HG03103 (cell line): ENCODE measurements at regions not wholly inside any gene's neighbourhood (a gene's known extent, or its start where the extent isn't known, plus 50 kb on each side); places are given as distances from the start of the nearest gene placed in this dataset.
A peak's percentile ranks its signal among the peaks of the same experiment; 100 is the strongest.
"Not testable (repeated sequence)": the region's sequence is repeated elsewhere in the genome, so short reads cannot be mapped to it uniquely, and the experiment has no call there.

Experiments used
- ATAC-seq: cut with Tn5 transposase; IDR thresholded peaks from one replicate; pipeline ENCODE4 v1.9.1; 2021; ENCODE audit warnings: low read depth; ENCODE audit not compliant: unreplicated experiment

- peak; percentile 30 for ATAC-seq
Observed at GRCh38 chr10:38356527-38356926, 262.4 kb downstream of the ZNF37A start.

- ATAC-seq: not testable (repeated sequence)
Observed at GRCh38 chr10:38362514-38362913, 268.4 kb downstream of the ZNF37A start.

GRCh38 chr10:38364073-38364472, 269.9 kb downstream of the ZNF37A start:
- not testable (repeated sequence) for ATAC-seq

- ATAC-seq: peak; percentile 79
Observed at GRCh38 chr10:38365917-38366316, 271.8 kb downstream of the ZNF37A start.

- ATAC-seq: not testable (repeated sequence)
Observed at GRCh38 chr10:38383800-38384199, 289.7 kb downstream of the ZNF37A start.

GRCh38 chr10:38386869-38387268, 292.7 kb downstream of the ZNF37A start:
- ATAC-seq: not testable (repeated sequence)

- ATAC-seq: peak; percentile 65
Observed at GRCh38 chr10:38390725-38391124, 296.6 kb downstream of the ZNF37A start.

- not testable (repeated sequence) for ATAC-seq
Observed at GRCh38 chr10:38395465-38395864, 301.3 kb downstream of the ZNF37A start.

GRCh38 chr10:38396178-38396954, 302.2 kb downstream of the ZNF37A start:
- ATAC-seq: not testable (repeated sequence)

GRCh38 chr10:38401565-38401964, 307.4 kb downstream of the ZNF37A start:
- ATAC-seq: not testable (repeated sequence)

- ATAC-seq: peak; percentile 96
Observed at GRCh38 chr10:38402442-38403346, 308.6 kb downstream of the ZNF37A start.

- not testable (repeated sequence) for ATAC-seq
Observed at GRCh38 chr10:38403347-38404117, 309.4 kb downstream of the ZNF37A start.

GRCh38 chr10:38423634-38424033, 329.5 kb downstream of the ZNF37A start:
- not testable (repeated sequence) for ATAC-seq

GRCh38 chr10:38430242-38430641, 336.1 kb downstream of the ZNF37A start:
- not testable (repeated sequence) for ATAC-seq

GRCh38 chr10:38437359-38437758, 343.2 kb downstream of the ZNF37A start:
- ATAC-seq: not testable (repeated sequence)

- not testable (repeated sequence) for ATAC-seq
Observed at GRCh38 chr10:38448614-38449355, 354.6 kb downstream of the ZNF37A start.

GRCh38 chr10:38449618-38450017, 355.5 kb downstream of the ZNF37A start:
- ATAC-seq: not testable (repeated sequence)

GRCh38 chr10:38450372-38451057, 356.4 kb downstream of the ZNF37A start:
- not testable (repeated sequence) for ATAC-seq

- ATAC-seq: not testable (repeated sequence)
Observed at GRCh38 chr10:38451306-38451967, 357.3 kb downstream of the ZNF37A start.
